CD4-positive, alpha-beta T cell (primary cell): ENCODE measurements at regions not wholly inside any gene's neighbourhood (a gene's known extent, or its start where the extent isn't known, plus 50 kb on each side); places are given as distances from the start of the nearest gene placed in this dataset.

Experiments used
- ATAC-seq: fragments of 200-7000 bp; cut with Tn5 transposase; one replicate; pipeline ENCODE4 v1.10.0; 2022; ENCODE audit warnings: mild to moderate bottlenecking; ENCODE audit not compliant: poor library complexity
- CTCF ChIA-PET: fragments of 350-600 bp; sonication (Branson Sonifier 250); formaldehyde crosslinking; loops from one replicate; lab custom pipeline; 2021; ENCODE audit warnings: antibody characterized with exemption, inconsistent platforms; lab: Charles Lee
- POLR2A ChIA-PET: fragments of 350-600 bp; sonication (Branson Sonifier 250); formaldehyde crosslinking; loops from one replicate; lab custom pipeline; 2021; ENCODE audit warnings: antibody characterized with exemption, inconsistent platforms; lab: Charles Lee
- DNase-seq, 14 experiments: peaks; one replicate each; pipeline ENCODE4 v3.0.0-alpha.2; 2013 to 2020; ENCODE audit warnings: mixed read lengths in 2 of 14
- H3K27ac ChIP-seq, 2 donors: one replicate each; pipeline versions ENCODE4 v1.5.1 to v1.7.0; 2013; ENCODE audit warnings: low read length in 2 of 2, low read depth in 1 of 2, mild to moderate bottlenecking in 1 of 2
- H3K27me3 ChIP-seq, 2 experiments: 1 replicate in 1 of 2; 2 replicates in 1 of 2; pipeline versions ENCODE4 v1.6.1 to v1.7.0; 2013; ENCODE audit warnings: low read length in 2 of 2, control low read depth in 1 of 2, mild to moderate bottlenecking in 1 of 2, moderate library complexity in 1 of 2; ENCODE audit not compliant: insufficient read depth in 2 of 2, control insufficient read depth in 1 of 2
- H3K36me3 ChIP-seq: one replicate; pipeline ENCODE4 v1.6.1; 2013; ENCODE audit warnings: low read length, control low read depth; ENCODE audit not compliant: insufficient read depth
- H3K4me1 ChIP-seq: one replicate; pipeline ENCODE4 v1.6.1; 2013; ENCODE audit warnings: low read length, control low read depth; ENCODE audit not compliant: insufficient read depth
- H3K4me3 ChIP-seq: one replicate; pipeline ENCODE4 v1.5.1; 2013; ENCODE audit warnings: mild to moderate bottlenecking, low read length, moderate library complexity
- H3K9me3 ChIP-seq, 2 experiments: 1 replicate in 1 of 2; 2 replicates in 1 of 2; pipeline versions ENCODE4 v1.6.1 to v1.7.0; 2013; ENCODE audit warnings: low read length in 2 of 2, mild to moderate bottlenecking in 2 of 2, control low read depth in 1 of 2, moderate library complexity in 1 of 2; ENCODE audit not compliant: control insufficient read depth in 1 of 2, insufficient read depth in 1 of 2
- H3K27ac Mint-ChIP-seq: one replicate; pipeline ENCODE4 v1.8.0; 2020; ENCODE audit warnings: mixed read lengths
- H3K27me3 Mint-ChIP-seq: one replicate; pipeline ENCODE4 v1.8.0; 2021; ENCODE audit warnings: mixed read lengths
- H3K36me3 Mint-ChIP-seq: one replicate; pipeline ENCODE4 v1.8.0; 2021; ENCODE audit warnings: low read depth, mixed read lengths
- H3K4me1 Mint-ChIP-seq: one replicate; pipeline ENCODE4 v1.8.0; 2021; ENCODE audit warnings: low read depth, mixed read lengths
- H3K4me3 Mint-ChIP-seq: one replicate; pipeline ENCODE4 v1.8.0; 2020; ENCODE audit warnings: mild to moderate bottlenecking, mixed read lengths
- H3K9me3 Mint-ChIP-seq: one replicate; pipeline ENCODE4 v1.8.0; 2020; ENCODE audit warnings: mixed read lengths
- intact Hi-C, 2 experiments: fragments of 100-400 bp; cut with DNase I in 1 of 2; cut with micrococcal nuclease in 1 of 2; formaldehyde crosslinking; loops; one replicate each; pipeline versions ENCODE4 v1.15.1 to v1.9.0; 2023 to 2025; cut with DNase I, micrococcal nuclease
- TF ChIP-seq, protein P1 (sequence below): fragments of 200-600 bp; IDR thresholded peaks from one replicate; pipeline ENCODE4 v1.8.0; 2022; ENCODE audit warnings: antibody characterized with exemption, mild to moderate bottlenecking

DNA sequence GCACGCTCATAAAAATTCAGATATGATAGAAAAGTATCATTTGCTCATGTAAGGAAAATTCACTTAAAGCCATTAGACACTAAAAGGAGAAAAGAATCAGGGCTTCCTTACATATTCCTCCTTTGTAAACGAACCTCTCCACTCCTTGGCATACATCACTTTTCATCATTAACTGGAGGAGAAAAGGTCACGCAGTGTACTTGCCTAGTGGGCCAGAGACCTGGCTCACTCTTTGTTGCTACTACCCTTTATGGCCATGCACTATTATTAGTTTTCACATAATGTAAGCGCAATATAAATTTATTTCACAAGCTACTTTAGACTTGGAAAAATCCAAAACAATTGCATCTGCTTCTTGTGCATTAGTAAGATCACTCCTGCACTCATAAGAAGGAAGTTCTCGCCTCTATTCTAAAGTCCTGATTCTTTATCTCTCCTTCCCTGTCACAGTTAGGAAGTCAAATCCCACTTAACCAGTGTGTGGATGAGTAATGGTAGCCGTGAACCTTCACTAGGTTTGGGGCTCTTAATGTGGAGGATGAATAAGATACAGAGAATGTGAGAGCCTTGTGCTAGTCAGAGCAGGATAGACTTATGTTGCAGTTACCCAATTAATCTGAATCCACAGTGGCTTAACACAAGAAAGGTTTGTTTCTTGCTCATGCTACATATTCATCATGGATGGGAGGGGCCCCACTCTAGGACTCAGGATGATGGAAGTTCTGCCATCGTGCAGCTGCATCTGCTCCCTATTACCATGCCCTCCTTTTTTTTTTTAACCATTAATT lies 115.0 kb upstream of the GLS start:
- intact Hi-C loops: no loop called here
- Histone ChIP-seq H3K27ac (no peak overlapping the region), H3K4me1 (no peaks in the 10 kb centered on the region), H3K9me3 (no peaks in the 10 kb centered on the region), H3K36me3 (no peaks in the 10 kb centered on the region), H3K27me3 (no peaks in the 10 kb centered on the region), H3K4me3 (no peak overlapping the region)
- ChIA-PET CTCF (interaction anchor here (1.0 kb wide), 1 partner anchor 22 kb away, joined by 3 read pairs; no protein-coding TSS in a partner anchor), POLR2A (interaction anchor here (0.6 kb wide), 1 partner anchor 911 kb away, joined by 3 read pairs; no protein-coding TSS in a partner anchor)
- TF ChIP-seq, protein P1, sequence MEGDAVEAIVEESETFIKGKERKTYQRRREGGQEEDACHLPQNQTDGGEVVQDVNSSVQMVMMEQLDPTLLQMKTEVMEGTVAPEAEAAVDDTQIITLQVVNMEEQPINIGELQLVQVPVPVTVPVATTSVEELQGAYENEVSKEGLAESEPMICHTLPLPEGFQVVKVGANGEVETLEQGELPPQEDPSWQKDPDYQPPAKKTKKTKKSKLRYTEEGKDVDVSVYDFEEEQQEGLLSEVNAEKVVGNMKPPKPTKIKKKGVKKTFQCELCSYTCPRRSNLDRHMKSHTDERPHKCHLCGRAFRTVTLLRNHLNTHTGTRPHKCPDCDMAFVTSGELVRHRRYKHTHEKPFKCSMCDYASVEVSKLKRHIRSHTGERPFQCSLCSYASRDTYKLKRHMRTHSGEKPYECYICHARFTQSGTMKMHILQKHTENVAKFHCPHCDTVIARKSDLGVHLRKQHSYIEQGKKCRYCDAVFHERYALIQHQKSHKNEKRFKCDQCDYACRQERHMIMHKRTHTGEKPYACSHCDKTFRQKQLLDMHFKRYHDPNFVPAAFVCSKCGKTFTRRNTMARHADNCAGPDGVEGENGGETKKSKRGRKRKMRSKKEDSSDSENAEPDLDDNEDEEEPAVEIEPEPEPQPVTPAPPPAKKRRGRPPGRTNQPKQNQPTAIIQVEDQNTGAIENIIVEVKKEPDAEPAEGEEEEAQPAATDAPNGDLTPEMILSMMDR: no peak
- no peak overlapping the region for H3K27ac Mint-ChIP-seq
- H3K4me3 Mint-ChIP-seq: no peak overlapping the region
- ATAC-seq (no peak), DNase-seq (no peak)
- H3K9me3 Mint-ChIP-seq: no peaks in the 10 kb centered on the region
- peaks cover 5% of the 10 kb centered on the region for H3K4me1 Mint-ChIP-seq
- no peaks in the 10 kb centered on the region for H3K27me3 Mint-ChIP-seq
- no peaks in the 10 kb centered on the region for H3K36me3 Mint-ChIP-seq

DNA sequence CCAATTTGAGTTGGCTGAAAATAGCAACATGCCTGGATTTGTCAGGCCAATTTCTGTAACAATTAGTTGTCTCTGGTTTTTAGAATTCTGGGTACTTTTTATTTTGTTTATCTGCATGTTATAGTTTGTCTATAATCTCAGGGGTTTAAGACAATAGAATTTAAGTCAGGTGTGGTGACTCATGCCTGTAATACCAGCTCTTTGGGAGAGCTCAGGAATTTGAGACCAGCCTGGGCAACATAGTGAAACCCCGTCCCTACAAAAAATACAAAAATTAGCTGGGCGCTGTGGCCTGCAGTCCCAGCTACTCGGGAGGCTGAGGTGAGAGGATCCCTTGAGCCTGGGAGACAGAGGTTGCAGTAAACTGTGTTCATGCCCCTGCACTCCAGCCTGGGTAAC lies 114.4 kb upstream of the GLS start:
- Histone ChIP-seq H3K4me1 (no peaks in the 10 kb centered on the region), H3K27me3 (no peaks in the 10 kb centered on the region), H3K27ac (no peak overlapping the region), H3K4me3 (no peak overlapping the region), H3K36me3 (no peaks in the 10 kb centered on the region), H3K9me3 (no peaks in the 10 kb centered on the region)
- peaks cover 5% of the 10 kb centered on the region for H3K4me1 Mint-ChIP-seq
- H3K27ac Mint-ChIP-seq: no peak overlapping the region
- ChIA-PET CTCF (interaction anchor here (1.0 kb wide), 1 partner anchor 23 kb away, joined by 3 read pairs; no protein-coding TSS in a partner anchor), POLR2A (no interaction called here)
- no peak overlapping the region for H3K4me3 Mint-ChIP-seq
- DNase-seq (no peak), ATAC-seq (no peak)
- H3K9me3 Mint-ChIP-seq: no peaks in the 10 kb centered on the region
- TF ChIP-seq, protein P1: no peak
- intact Hi-C loops: no loop called here
- H3K27me3 Mint-ChIP-seq: no peaks in the 10 kb centered on the region
- no peaks in the 10 kb centered on the region for H3K36me3 Mint-ChIP-seq

DNA sequence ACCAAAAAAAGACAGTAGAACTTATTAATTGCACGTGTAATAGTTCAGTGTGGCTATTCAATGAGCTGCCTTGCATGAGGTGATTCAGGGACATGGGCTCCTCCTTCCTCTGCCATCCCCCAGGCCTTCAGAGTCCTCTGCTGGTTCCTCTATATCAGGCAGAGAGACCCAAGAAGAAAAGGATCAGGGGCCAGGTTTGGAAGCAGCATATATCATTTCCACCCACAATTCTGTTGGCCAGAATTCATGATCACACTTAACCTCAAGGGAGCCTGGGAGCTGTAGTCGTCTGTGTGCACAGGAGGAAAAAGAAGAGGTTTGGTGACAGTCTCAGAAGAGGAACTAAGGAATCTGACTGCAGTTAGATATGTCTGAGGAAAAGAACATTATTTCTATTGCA lies 114.0 kb upstream of the GLS start:
- H3K36me3 ChIP-seq: no peaks in the 10 kb centered on the region
- POLR2A ChIA-PET: no interaction called here
- H3K4me3 ChIP-seq: no peak overlapping the region
- intact Hi-C loops: no loop called here
- H3K9me3 ChIP-seq: no peaks in the 10 kb centered on the region
- CTCF ChIA-PET: no interaction called here
- H3K4me1 ChIP-seq: no peaks in the 10 kb centered on the region
- DNase-seq (no peak), ATAC-seq (no peak)
- no peak overlapping the region for H3K27ac ChIP-seq
- TF ChIP-seq, protein P1: no peak
- Mint-ChIP-seq H3K36me3 (no peaks in the 10 kb centered on the region), H3K27me3 (no peaks in the 10 kb centered on the region), H3K27ac (no peak overlapping the region), H3K4me1 (peaks cover 5% of the 10 kb centered on the region), H3K9me3 (no peaks in the 10 kb centered on the region), H3K4me3 (no peak overlapping the region)
- H3K27me3 ChIP-seq: no peaks in the 10 kb centered on the region
